Erythroblast (primary cell): ENCODE measurements at regions not wholly inside any gene's neighbourhood (a gene's known extent, or its start where the extent isn't known, plus 50 kb on each side); places are given as distances from the start of the nearest gene placed in this dataset.

Experiments used
- GATA1 ChIP-seq: IDR thresholded peaks from 2 replicates; pipeline ENCODE4 v1.6.1; 2011; ENCODE audit warnings: low read depth, mild to moderate bottlenecking, control low read depth, low read length, moderate library complexity
- POLR2A ChIP-seq: IDR thresholded peaks from 2 replicates; pipeline ENCODE4 v1.6.1; 2011; ENCODE audit warnings: mild to moderate bottlenecking, low read length

- TF ChIP-seq POLR2A = no peak
- TF ChIP-seq GATA1 = no peak
These were observed 975.3 kb upstream of the GBE1 start for GRCh38 chr3:82736696-82737277.
